Stimulated activated CD8-positive, alpha-beta memory T cell treated with anti-CD3 and anti-CD28 coated beads, Interleukin-4, amount 100 ng/mL, for 1 hour (primary cell): ENCODE measurements at regions not wholly inside any gene's neighbourhood (a gene's known extent, or its start where the extent isn't known, plus 50 kb on each side); places are given as distances from the start of the nearest gene placed in this dataset.

ENCODE experiments used
- DNase-seq, 2 donors: peaks; one replicate each; pipeline ENCODE4 v3.0.0-alpha.2; 2020; ENCODE audit warnings: low read depth in 2 of 2, low spot score in 1 of 2

GRCh38 chr15:93296759-93297500 is 207.9 kb upstream of the RGMA start:
- no peak for DNase-seq

- no peak for DNase-seq
These were observed 205.9 kb upstream of the RGMA start for GRCh38 chr15:93294896-93295295.

GRCh38 chr15:93294066-93294465 is 205.1 kb upstream of the RGMA start:
- no peak for DNase-seq

- no peak for DNase-seq
These were observed 202.4 kb upstream of the RGMA start for GRCh38 chr15:93291380-93291779.

GRCh38 chr15:93290618-93290946 is 201.6 kb upstream of the RGMA start:
- no peak for DNase-seq

- DNase-seq: no peak
These were observed 201.1 kb upstream of the RGMA start for GRCh38 chr15:93289941-93290617.

- DNase-seq: no peak
These were observed 199.8 kb upstream of the RGMA start for GRCh38 chr15:93288728-93289294.

GRCh38 chr15:93286446-93286845 is 197.4 kb upstream of the RGMA start:
- DNase-seq: no peak

GRCh38 chr15:93283854-93284253 is 194.8 kb upstream of the RGMA start:
- DNase-seq: no peak

GRCh38 chr15:93282808-93283207 is 193.8 kb upstream of the RGMA start:
- no peak for DNase-seq

GRCh38 chr15:93278783-93279182 is 189.8 kb upstream of the RGMA start:
- DNase-seq: no peak

GRCh38 chr15:93278006-93278405 is 189.0 kb upstream of the RGMA start:
- no peak for DNase-seq

GRCh38 chr15:93274257-93274656 is 185.2 kb upstream of the RGMA start:
- no peak for DNase-seq

GRCh38 chr15:93271871-93272270 is 182.9 kb upstream of the RGMA start:
- no peak for DNase-seq

- DNase-seq: no peak
These were observed 182.0 kb upstream of the RGMA start for GRCh38 chr15:93270937-93271467.

GRCh38 chr15:93268066-93268465 is 179.1 kb upstream of the RGMA start:
- DNase-seq: no peak

- DNase-seq: no peak
These were observed 177.3 kb upstream of the RGMA start for GRCh38 chr15:93266291-93266690.

- DNase-seq: no peak
These were observed 176.1 kb upstream of the RGMA start for GRCh38 chr15:93265111-93265556.

GRCh38 chr15:93261845-93262244 is 172.8 kb upstream of the RGMA start:
- DNase-seq: no peak

GRCh38 chr15:93257920-93258319 is 168.9 kb upstream of the RGMA start:
- DNase-seq: no peak

GRCh38 chr15:93253681-93254080 is 164.7 kb upstream of the RGMA start:
- no peak for DNase-seq

GRCh38 chr15:93252780-93253179 is 163.8 kb upstream of the RGMA start:
- DNase-seq: no peak
